HG03354 (cell line): ENCODE measurements at regions not wholly inside any gene's neighbourhood (a gene's known extent, or its start where the extent isn't known, plus 50 kb on each side); places are given as distances from the start of the nearest gene placed in this dataset.
"Not testable (repeated sequence)": the region's sequence is repeated elsewhere in the genome, so short reads cannot be mapped to it uniquely, and the experiment has no call there.

ENCODE experiments used
- ATAC-seq: cut with Tn5 transposase; IDR thresholded peaks from one replicate; pipeline ENCODE4 v1.9.1; 2021; ENCODE audit warnings: mild to moderate bottlenecking; ENCODE audit not compliant: unreplicated experiment, poor library complexity, severe bottlenecking

DNA sequence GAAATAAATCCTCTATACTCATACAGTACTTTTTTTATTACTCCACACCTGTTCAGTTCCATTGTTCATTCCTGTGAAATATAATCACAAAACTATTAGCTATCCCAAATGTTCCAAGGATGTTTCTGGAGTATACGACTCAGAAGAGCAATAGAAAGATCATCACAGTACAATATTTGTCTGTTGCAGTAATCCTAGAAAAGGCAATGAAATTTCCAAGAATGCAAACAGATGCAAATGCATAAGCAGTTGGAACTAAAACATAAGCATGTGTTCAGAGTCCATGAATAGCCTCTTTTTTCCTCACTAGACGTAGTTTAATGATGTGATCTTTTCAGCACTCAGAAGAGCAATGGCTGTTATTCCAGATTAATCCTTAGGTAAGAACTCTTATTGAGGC, 55.2 kb downstream of the RTL3 start:
- no peak for ATAC-seq

DNA sequence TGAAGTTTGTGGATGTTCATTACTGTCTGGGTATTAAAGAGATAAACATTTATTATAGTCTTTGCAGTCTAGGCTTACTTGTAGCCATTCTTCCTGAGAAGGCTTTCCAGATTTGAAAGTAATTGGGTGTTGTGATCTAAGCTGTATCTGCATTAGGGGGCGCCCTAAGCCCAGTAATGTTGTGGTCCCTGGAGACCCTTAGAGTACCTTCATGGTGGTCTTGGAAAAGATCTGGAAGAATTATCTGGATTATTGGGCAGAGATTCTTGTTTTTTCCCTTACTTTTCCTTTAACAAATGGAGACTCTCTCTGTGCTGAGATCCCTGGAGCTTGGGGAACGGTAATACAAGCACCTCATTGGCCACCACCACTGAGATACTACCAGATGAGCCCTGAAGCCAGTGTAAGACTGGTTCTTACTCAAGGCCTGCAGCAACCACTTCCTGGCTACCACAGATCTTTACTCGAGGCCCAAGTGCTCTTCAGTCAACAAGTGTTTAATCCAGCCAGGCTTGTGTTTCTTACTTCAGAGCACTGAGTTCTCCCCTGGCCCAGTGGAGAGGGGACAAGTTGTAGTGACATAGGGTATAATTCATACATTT, 63.1 kb downstream of the RTL3 start:
- no peak for ATAC-seq

DNA sequence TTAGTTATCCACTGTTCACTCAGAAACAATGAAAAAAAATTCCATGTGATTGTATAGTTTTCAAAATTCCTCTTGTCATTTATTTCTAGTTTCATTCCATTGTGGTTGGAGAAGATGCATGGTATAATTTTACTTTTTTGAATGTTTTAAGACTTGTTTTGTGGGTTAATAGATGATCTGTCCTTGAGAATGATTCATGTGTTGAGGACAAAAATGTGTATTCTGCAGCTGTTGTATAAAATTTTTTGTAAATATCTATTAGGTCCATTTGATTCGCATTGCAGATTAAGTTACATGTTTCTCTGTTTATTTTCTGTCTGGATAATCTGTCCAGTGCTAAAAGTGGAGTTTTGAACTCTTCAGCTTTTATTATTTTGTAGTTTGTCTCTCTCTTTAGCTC, 65.4 kb downstream of the RTL3 start:
- no peak for ATAC-seq

DNA sequence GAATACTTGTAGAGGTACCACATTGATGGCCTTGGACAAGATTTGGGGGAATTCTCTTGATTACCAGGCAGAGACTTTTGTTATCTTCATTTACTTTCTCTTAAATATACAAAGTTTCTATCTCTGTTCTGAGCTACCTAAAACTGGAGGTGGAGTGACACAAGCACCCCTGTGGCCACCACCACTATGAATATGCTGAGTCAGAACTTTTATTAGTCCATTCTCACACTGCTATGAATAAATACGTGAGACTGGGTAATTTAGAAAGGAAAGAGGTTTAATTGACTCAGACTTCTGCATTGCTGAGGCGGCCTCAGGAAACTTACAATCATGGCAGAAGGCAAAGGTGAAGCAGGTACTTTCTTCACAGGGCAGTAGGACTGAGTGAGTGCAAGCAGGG, 67.1 kb downstream of the RTL3 start:
- ATAC-seq: no peak

DNA sequence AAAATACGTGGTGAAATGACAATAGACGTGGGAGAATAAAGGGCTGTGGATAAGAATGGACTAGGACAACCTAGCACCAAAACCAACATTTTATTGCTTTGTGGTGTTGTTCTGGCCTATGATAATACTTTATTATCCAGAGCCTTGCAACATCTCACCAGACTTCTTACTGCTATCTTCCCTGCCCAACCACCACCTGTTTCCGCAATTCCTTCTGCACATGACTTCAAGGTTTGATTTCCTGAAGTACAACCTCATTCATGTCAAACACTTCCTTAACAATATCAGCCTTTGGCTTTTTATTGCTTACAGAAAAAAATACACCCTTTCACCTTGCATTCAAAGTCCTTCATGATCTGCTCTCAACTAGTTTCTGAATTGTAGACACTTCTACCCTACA, 84.8 kb downstream of the RTL3 start:
- no peak for ATAC-seq

DNA sequence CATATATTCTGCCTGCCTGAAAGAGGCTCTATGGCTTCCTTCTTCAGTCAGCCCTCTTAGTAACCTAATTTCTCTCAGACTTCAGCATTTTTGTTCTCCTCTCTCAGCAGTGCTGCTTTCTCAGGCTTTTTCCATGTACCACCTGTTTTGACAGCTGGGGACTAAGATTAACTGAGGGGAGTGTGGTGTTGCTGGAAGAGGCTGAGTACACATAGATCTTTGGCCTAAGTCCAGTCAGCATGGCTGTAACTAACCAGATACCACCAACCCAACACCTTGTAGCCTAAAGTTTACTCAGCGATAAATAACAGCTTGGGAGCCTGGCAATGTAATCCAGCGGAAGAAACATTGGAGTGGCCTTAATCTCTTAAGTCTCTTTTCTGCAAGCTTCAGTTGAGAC, 85.5 kb downstream of the RTL3 start:
- no peak for ATAC-seq

DNA sequence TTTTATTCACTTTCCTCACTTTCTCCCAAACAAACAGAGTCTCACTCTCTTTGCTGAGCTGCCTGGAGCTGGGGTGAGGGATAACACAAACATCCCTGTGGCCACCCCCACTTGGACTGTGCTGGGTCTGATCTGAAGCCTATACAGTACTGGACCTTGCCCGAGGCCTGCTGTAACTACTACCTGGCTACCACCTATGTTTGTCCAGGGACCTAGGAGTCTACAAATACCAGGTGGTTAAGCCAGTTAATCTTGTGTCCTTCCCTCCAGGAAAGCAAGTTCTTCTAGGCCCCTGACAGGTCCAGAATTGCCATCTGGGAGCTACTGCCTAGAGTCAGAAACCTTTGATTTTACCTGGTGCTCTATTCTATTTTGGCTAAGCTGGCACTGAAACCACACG, 87.3 kb downstream of the RTL3 start:
- no peak for ATAC-seq

DNA sequence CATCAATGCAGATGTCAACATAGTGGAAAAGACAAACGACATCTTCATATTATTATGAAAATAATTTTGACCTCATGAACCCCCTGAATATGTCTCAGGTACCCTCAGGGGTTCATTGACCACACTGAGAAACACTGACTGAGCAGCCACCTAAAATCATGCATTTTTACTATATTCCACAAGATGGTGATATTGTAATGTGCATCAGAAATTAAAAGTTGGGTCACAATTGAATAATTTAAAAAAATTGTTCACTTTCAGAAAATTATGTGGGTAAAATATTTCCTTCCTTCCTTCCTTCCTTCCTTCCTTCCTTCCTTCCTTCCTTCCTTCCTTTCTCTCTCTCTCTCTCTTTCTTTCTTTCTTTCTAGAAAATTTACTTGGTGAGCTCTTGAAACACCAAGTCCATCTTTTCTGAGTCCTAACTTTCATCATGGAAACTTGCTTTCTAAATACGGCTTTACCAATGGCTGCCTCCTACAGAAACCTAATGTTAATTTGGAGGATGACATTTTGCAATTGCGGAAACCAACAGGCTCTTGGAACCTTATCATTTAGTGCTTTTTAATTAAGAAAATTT, 103.6 kb downstream of the RTL3 start:
- no peak for ATAC-seq

DNA sequence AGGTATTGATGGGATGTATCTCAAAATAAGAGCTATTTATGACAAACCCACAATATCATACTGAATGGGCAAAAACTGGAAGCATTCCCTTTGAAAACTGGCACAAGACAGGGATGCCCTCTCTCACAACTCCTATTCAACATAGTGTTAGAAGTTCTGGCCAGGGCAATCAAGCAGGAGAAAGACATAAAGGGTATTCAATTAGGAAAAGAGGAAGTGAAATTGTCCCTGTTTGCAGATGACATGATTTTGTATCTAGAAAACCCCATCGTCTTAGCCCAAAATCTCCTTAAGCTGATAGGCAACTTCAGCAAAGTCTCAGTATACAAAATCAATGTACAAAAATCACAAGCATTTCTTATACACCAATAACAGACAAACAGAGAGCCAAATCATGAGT, 106.5 kb downstream of the RTL3 start:
- not testable (repeated sequence) for ATAC-seq

DNA sequence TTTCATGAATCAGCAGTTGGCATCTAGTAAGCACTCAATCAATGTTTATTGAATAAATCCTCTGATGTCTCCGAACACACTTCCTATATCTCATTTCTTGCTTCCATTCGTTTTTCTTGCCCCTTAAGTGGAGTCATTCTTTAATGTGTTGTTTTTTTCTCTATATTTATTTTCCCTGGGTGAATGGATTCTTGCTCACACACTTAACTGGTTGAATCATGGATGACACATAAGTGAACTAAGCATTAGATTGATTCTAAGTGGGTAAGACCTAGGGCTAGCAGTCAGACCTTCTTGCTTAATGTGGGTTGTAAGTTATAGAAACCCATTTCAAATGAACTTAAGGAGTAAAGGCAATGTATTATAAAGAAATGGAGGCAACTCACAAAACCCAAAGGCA, 111.1 kb downstream of the RTL3 start:
- ATAC-seq: no peak

DNA sequence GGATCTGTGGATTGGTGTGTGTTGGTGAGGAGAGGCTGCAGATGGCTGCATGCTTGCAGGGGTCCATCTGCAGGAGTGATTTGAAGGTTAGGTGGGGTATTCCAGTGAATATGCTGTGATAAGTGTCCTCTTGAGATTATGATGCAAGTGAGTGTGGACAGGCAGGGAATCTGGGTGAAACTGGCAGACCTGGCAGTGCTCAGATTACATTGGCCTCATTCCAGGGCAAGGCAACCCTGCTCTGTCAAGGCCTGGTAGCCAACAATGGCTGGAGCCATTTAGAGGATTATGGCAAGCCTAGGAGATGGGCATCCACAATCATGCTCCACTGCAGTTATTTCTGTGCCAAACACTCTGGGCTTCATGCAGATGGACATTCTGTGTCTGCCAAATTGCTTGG, 113.9 kb downstream of the RTL3 start:
- ATAC-seq: no peak

DNA sequence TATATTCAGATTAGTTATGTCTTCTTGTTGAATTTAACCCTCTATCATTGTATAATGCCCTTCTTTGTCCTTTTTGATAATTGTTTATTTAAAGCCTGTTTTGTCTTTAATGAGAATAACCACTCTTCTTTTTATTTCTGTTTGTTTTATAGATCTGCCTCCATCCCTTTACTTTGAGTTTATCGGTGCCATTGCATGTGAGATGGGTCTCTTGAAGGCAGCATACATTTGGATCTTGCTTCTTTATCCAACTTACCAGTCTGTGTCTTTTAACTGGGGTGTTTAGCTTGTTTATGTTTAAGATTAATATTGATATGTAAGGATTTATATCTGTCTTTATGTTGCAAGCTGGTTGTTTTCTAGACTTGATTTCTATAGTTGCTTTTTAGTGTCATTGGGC, 115.8 kb downstream of the RTL3 start:
- no peak for ATAC-seq

DNA sequence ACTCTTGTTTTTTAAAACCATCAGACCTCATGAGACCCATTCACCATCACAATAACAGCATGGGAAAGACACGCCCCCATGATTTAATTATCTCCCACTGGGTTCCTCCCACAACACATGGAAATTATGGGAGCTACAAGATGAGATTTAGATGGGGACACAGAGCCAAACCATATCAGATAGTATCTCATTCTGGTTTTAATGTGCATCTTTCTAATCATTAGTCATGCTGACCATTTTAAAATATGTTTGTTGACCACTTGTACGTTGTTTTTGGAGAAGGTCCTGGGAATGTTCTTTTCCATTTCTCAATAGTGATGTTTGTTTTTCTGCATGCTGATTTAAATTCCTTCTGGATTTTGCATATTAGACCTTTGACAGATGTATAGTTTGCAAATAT, 119.0 kb downstream of the RTL3 start:
- no peak for ATAC-seq

DNA sequence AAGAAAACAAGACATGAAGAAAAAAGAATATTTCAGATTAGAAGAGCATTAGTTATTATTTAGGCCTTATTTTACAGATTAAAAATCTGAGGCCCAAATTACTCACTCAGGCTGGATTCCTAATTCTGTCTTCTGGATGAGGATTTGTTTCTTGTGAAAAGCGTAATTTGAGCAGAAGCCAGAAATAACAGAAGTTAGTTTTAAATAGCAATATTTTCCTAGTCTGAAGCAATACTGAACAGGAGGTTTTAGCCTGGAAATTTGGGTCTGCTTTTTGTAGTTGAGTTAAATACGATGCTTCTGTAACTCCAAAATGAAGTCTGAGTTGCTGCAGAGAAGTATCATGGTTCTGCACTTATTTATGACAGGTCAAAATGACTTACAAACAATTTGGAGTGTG, 124.9 kb downstream of the RTL3 start:
- no peak for ATAC-seq

DNA sequence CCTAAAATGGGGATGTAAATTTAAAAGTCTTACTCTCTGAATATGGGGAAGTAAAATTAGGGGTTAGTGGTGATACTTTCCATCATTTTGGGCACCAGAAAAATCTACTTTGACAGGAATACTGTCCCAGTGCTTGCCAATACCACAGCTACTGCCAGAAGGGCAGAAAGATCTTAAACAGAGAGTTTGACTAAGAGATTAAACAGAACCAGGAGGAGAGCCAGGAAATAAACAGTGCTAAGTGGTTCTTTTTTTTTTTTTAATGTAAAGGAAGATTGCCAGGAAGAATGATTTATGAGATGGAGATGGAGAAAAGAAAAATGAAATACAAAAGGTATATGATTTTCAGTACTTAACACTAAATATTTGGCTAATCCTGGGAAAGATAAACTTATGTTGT, 126.8 kb downstream of the RTL3 start:
- ATAC-seq: no peak

DNA sequence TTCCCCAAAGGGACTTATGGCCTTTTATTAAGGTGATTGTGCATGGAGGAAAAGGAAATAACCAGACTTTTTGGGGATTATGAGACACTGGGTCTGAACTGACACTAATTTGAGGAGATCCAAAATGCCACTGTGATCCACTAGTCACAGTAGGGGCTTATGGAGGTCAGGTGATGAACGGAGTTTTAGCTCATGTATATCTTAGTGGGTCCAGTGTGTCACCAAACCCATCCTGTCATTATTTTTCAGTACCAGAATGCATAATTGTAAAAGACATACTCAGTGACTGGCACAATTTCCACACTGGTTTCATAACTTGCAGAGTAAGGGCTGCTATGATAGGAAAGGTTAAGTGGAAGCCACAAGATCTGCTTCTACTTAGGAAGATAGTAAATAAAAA, 131.3 kb downstream of the RTL3 start:
- no peak for ATAC-seq

DNA sequence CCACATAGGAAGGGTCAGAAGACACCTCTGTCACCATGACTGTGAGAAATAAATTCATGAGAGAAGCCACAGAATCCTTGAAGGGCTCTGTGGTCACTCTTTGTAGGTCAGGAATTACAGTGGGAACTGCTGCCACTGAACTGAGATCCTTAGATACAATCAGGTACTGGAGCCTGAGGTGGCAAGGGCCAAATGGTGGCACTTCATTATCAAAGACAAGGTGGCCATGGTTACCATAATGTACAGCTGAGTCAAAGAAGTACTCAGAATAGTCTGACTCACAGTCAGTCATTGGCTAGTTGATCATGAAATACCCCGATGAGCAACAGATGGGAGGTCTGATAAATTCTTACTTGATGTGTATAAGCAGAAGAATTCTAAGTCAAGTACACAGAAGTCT, 131.9 kb downstream of the RTL3 start:
- peak; percentile 69 for ATAC-seq

DNA sequence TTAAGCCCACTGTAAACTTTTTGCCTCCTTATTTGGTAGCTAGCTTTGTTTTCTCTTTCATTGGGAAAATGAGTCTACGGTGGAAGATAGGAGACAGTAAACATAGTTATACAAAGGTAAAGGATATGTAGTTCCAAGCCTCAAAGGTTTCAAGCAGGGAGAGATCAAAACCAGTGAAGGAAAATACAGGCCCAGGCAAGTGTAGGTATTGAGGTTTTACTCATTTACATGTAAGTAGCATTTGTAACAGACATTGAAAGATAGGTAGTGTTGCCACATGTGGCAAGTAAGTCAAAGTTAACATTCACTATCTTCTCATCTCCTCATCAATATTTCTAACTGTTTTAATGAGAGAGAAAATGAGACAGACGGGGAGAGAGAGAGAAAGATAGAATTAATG, 136.5 kb downstream of the RTL3 start:
- ATAC-seq: no peak

DNA sequence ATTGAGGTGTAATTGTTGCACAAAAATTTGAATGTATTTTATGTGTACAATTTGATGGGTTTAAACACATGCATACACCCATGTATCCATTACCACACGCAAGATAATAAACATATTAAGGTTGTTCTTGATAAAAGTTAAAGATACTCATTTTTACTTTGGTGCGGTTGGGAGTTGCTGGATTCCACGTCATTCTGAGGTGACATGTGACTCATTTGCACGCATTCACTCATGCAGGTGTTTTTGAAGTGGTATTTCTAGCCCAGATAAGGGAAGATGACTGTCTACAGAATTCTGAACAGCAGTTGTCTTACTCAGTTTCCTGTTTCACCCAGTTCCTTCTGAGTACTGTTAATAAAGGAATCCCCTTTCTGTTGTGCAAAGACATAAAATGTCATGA, 142.0 kb downstream of the RTL3 start:
- peak; percentile 85 for ATAC-seq

DNA sequence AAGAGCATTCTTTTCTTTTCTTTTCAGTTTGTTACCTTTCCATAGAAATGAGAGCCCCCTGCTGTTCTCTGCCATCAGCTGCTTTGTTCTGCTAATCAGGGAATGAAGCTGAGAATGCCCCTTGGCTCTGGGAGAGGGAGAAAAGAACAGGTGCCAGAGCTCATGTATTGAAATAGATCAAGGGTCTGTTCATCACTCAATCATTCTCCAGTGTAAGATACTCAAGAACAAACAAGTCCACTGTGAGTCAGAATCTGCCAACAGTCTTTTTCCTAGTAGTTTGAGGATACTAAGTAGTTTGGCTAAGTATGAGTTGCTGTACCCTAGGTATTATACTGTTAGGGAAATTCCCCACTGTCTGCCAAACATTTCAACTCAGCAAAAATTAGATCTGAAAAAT, 144.3 kb downstream of the RTL3 start:
- ATAC-seq: no peak

DNA sequence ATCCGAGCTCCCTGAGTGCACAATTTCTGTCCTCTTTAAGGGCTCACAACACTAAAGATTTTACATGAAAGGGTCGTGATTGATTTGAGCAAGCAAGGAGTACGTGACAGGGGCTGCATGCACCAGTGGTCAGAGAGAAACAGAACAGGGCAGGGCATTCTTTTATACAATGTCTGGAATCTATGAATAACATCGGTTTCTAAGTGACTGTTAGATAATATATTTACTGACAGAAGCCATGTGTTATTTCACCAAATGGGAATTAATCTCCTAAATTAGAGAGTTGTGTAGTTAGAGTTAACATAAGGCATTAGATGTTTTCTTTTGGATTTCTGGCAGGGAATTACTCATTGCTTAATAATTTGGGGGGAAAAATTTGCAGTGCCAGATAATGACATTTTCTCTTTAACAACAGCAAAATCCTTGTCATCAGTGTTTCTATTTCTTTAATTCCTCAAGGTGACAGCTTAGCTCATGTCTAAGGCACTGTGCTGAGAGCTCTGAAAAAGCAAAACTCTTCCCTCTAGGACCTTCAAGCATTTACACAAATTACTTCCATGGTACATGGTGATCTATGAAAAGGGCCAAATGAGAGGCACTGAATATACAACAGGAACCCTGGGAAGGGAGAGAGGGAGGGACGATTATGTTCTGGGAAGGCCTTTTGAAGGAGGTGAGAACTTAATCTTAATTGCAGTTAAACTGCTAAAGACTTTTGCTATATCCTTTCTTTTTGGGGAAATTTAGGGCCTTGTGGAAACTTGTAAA, 145.0 kb downstream of the RTL3 start:
- no peak for ATAC-seq
